ENCODE measurements at regions not wholly inside any gene's neighbourhood (a gene's known extent, or its start where the extent isn't known, plus 50 kb on each side); places are given as distances from the start of the nearest gene placed in this dataset.
A peak's percentile ranks its signal among the peaks of the same experiment; 100 is the strongest.
"Not testable (repeated sequence)": the region's sequence is repeated elsewhere in the genome, so short reads cannot be mapped to it uniquely, and the experiment has no call there.

DNA sequence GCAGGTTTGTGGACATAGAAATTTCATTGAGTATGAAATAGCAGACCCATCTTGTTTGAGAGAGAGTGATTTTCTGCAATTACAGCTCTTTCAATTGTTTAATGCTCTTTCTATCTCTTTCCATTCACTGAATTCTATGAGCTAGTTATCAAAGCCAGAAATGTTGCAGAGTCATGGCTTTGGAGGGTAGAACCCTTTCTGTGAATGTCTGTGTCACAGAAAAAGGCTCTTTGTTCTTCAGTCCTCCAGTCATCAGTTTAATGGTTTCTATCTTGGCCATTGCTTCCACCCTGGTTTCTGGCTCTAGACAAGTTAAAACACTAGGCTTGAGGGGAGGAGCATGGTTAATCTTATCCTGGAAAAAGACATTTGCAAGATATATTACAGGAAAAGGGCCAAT, 655.0 kb downstream of the STK39 start:
- no peak for DNase-seq (ENCODE audit: low read depth in 2 of 2)

DNA sequence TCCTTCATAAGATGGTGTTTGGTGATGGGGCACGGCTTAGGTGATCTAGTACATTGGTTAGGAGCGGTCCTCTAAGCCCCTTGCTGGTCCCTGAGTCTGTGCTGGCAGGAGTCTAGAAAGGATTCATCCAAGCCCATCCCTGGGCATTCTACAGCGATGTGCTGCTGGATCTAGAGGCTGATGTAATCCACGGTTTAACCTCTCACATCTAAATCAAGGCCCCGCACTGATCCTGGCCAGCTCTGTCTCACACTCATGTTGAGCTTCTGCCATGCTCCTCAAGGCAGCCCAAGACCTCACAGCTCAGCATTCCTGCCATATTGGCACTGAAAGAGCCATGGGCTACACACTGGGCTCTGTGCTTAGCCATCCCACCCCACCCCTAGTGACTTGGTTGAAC, 664.8 kb downstream of the STK39 start:
- no peak for DNase-seq (ENCODE audit: low read depth in 2 of 2)

DNA sequence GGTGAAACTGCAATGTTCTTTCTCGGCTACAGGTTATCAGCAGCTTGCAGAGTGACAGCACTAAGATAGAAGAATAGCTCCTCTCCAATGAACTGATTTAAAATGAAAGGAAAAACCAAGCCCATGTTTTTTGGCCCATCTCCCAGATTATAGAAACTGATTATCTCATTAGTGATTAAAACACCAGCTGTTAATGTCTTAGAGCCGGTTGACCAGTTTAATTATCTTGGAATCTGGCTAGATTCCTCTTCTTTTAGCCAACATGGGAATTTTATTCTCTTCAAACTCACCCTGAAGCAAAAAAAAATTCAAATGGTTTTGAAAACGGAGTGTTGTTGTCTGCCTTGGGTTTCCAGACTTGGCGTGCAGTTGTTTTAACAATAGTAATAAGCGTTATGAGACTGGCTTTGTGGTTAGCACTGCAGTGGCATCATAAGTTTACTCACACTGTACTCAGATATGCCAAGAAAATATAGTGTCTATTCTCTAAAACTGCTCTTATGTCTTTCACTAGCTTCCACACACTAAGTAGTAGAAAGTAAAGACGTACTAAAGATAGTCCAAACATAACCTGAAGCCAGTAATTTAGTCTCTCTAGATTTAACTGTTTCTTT, 665.3 kb downstream of the STK39 start:
- DNase-seq (ENCODE audit: low read depth in 2 of 2): no peak

DNA sequence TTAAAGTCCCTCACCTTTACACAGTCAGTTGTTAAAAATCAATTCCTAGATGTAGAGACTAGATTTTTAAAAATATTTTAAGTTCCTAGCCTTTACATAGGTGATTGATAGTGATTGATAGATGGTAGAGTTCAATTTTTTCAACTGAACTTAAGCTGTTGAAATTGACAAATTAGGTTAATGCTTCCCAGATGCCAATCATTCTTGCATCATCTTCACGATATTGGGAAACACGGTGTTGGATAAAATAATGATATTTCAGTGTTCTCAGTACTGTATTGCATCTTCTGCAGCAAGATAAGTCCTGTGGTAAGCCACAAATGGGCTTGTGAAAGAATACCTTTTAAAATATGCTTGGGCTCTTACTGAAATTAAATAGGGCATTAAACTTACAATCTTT, 667.6 kb downstream of the STK39 start:
- no peak for DNase-seq (ENCODE audit: low read depth in 2 of 2)

DNA sequence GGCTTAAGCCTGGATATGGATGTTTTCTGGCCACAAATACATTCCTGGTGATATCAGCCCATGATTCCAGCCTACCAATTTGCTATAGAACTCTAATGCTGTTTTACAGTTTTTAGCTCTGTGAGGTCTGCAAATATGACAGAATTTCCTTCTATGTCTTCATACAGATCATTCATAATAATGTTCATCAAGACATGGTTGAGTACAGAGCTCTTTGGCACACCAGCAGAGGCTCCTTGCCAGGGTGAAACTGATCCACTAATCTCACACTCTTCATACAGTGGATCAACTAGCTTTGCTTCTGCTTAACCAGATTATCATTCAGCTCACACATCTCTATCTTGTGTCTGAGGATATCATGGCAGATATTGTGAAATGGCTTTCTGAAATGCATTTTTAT, 672.1 kb downstream of the STK39 start:
- DNase-seq (ENCODE audit: low read depth in 2 of 2): no peak

DNA sequence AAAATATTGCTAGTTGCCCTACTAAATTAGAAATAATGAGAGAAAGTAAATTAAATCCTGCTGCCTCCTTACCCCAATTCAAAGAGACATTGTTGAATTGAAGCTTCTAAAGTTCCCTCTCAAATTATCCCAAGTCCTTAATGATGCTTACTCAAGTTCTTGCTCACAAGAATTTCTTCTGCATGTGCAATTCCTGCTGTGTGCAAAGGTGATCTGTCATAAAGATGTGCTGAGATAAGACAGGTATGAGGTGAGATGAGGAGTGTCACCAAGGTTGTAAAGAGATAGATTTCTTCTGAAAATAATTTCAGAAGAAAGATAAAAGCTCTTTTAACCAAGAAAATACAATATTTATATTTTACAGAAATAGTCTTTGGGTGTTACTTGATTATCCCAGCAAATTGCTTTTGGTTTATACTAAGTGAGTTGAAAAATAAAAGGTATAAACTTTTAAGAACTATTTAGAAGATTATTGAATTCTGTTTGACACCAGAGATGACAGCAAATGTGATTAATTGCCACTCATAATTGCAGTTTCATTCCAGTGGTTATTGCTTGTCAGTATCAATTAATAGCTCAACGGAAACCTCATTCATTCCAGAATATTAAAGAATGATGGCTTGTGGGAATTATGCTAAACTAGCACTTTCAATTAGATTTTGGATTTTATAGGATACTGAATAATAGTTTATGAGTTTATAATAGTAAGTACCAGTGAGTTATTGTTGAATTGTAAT, 674.3 kb downstream of the STK39 start:
- DNase-seq (ENCODE audit: low read depth in 2 of 2): no peak

DNA sequence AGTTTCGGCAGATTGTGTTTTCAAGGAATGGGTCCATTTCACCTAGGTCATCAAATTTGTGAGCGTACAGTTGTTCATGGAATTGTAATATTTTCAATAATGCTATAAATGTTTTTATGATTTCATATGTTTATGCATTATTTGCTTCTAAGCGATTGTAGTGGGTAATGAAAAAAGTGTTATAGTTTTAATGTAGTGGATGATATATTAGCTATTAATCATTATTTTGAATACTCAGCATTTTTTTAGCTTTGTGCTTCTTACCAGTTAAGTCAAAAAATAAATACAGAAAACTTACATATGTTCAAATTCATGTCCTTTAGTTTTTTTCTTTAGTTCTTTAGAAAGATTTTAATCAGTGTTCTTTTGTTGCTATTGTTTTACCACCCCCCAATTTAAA, 677.0 kb downstream of the STK39 start:
- DNase-seq (ENCODE audit: low read depth in 2 of 2): no peak

DNA sequence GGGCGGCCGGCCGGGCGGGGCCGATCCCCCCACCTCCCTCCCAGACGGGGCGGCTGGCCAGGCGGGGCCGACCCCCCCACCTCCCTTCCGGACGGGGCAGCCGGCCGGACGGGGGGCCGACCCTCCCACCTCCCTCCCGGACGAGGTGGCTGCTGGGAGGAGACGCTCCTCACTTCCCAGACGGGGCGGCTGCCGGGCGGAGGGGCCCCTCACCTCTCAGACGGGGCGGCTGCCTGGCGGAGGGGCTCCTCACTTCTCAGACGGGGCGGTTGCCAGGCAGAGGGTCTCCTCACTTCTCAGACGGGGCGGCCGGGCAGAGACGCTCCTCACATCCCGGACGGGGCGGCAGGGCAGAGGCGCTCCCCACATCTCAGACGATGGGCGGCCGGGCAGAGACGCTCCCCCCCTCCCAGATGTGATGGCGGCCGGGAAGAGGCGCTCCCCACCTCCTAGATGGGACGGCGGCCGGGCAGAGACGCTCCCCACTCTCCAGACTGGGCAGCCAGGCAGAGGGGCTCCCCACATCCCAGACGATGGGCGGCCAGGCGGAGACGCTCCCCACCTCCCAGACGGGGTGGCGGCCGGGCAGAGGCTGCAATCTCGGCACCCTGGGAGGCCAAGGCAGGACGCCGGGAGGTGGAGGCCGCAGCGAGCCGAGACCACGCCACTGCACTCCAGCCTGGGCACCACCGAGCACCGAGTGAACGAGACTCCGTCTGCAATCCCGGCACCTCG, 675.8 kb downstream of the XIRP2 start:
- DNase-seq (ENCODE audit: low read depth in 2 of 2): not testable (repeated sequence)

DNA sequence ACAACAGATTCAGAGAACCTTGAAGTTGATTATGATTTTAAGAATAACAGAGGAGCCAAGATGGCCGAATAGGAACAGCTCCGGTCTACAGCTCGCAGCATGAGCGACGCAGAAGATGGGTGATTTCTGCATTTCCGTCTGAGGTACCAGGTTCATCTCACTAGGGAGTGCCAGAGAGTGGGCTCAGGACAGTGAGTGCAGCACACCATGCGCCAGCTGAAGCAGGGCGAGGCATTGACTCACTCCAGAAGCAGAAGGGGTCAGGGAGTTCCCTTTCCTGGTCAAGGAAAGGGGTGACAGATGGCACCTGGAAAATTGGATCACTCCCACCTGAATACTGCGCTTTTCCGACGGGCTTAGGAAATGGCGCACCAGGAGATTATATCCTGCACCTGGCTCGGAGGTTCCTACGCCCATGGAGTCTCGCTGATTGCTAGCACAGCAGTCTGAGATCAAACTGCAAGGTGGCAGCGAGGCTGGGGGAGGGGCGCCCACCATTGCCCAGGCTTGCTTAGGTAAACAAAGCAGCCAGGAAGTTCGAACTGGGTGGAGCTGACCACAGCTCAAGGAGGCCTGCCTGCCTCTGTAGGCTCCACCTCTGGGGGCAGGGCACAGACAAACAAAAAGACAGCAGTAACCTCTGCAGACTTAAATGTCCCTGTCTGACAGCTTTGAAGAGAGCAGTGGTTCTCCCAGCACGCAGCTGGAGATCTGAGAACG, 670.2 kb downstream of the XIRP2 start:
- not testable (repeated sequence) for DNase-seq (ENCODE audit: low read depth in 2 of 2)

DNA sequence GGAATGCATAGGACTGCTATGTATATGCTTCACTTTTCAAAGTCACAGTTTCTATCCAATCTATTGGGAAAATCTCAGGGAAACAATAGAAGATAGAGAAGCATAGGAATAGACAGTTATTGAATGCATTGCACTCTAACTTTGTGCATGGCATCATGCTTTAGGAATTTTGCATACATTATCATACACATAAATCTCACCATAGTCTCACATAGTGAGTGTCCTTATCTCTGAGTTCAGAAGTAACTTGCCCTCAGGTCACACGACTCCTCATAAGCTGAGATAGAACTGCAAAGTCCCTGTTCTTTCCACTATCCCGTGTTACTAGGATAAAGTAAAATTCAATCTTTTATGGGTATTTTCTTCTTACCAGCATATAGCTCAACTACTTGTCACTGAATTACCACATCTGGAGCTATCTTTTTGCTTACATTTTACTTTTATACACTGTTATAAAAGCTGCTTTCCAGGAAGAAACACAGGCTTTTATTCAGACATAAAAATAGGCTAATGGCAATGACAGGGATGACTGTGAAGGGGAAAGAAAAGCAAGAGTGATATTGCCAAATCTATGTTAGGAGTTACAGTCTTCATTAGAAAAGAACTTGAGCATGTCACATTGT, 666.9 kb downstream of the XIRP2 start:
- DNase-seq (ENCODE audit: low read depth in 2 of 2): no peak

DNA sequence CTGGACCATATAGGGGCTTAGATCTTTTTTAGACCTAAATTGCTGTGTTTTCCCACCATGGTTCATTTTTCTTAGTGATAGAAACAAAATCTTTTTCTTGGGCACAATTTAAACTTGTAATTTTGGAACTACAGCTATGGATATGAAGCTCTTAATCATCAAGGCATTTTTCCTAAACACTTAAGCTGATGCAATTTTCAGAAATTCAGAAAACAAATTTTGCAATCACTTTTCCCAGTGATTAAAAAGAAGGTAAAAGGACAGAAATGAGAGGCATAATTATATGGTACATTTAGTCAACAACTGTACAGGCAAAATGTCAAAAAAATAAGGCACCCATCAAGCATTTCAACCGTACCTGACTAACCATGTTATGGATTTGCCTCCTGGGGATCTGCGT, 665.4 kb downstream of the XIRP2 start:
- DNase-seq (ENCODE audit: low read depth in 2 of 2): no peak

DNA sequence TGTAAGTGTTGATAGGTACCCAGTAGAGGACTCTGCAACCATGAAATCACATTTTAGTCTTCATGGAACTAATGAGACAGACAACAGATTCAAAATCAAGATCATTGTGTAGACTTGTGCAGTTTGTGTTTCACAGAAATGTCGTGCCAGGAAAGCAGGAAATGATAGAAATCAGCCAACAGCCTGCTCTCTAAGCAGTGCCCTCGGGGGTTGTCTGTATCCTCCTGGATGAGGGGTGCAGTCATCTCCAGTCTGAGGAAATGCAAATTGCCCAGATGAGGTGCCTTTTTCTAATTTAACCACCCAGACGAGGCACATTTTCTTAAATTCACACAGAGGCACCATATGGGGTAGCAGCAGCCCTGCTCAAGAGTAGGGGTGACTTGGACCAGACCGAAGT, 663.1 kb downstream of the XIRP2 start:
- DNase-seq (ENCODE audit: low read depth in 2 of 2): no peak

DNA sequence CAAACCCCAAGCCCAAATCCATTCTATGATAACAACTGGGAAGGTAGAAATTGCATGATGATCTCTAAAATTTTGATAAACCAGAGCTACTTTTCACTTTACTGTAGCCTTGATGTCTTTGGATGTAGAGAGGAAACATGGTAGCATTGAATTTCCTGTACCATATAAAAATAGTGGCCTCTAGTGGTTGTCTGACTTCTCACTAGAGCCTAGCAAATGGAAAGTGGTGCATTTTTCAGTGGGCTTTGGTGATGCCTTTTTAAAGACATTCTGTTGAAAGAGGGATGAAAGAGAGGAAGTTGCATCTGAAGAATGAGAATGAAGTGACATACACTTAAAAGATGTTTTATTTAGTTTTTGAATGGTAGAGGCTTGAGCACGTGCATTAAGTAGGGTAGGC, 662.2 kb downstream of the XIRP2 start:
- DNase-seq (ENCODE audit: low read depth in 2 of 2): no peak

DNA sequence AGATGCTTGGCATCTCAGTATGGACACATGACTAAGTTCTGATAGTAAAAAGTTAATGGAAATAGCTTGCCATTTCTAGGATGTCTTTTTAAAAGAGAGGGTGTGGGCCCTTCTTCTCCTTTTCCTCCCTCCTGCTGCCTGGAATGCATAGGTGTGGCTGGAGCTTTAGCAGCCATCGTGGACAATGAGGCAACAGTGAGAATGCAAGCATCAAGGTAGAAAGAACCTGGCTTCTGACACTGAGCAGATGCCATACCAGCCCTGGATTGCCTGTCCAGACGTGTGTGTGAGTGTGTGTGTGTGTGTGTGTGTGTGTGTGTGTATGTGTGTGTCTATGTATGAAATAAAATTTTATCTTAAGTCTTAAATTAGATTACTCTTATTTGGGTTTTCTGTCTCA, 660.1 kb downstream of the XIRP2 start:
- DNase-seq (ENCODE audit: low read depth in 2 of 2): no peak

DNA sequence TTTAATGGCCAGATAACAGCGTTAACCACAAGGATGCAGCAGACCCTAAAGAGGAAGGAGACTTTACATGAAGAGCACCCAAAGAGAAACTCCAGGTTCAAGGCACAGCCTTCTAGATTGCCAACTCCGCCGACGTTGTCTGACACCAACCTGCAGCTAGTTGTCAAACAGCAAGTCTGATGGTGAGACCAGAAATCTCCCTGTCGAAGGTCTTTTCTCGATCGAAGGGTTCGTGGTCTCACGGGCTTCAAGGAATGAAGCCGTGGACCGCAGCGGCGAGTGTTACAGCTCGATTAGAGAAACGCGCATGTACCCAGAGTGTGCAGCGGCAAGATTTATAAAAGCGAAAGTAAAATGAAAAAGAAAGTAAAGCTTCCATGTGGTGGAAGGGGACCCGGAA, 656.3 kb downstream of the XIRP2 start:
- no peak for DNase-seq (ENCODE audit: low read depth in 2 of 2)

DNA sequence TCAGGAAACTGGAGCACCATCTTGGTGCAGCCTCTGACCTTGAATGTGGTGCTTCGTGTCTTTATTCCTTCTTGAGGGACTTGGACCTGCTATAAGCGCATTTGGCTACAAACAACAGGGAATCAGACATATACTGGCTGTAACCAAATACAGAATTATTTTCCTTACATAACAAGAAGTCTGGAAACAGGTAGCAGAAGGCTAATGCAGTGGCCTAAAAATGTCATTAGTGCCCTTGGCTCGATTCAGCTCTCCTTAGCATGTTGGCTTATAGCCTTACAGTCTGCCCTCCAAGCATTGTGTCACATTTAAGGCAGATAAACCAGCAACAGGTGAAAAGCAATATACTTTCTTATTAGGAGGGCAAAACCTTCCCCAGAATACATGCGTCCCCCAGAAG, 655.4 kb downstream of the XIRP2 start:
- no peak for DNase-seq (ENCODE audit: low read depth in 2 of 2)

DNA sequence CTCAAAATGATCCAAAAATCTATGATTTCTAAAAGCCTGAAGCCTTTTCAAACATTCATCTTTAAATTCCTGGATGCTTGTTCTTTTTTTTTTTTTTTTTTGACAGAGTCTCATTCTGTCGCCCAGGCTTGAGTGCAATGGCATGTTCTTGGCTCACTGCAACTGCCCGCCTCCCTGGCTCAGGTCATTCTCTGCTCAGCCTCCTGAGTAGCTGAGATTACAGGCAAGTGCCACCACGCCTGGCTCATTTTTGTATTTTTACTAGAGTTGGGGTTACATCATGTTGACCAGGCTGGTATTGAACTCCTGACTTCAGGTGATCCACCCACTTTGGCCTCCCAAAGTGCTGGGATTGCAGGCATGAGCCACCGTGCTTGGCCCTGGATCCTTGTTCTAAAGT, 649.5 kb downstream of the XIRP2 start:
- no peak for DNase-seq (ENCODE audit: low read depth in 2 of 2)

DNA sequence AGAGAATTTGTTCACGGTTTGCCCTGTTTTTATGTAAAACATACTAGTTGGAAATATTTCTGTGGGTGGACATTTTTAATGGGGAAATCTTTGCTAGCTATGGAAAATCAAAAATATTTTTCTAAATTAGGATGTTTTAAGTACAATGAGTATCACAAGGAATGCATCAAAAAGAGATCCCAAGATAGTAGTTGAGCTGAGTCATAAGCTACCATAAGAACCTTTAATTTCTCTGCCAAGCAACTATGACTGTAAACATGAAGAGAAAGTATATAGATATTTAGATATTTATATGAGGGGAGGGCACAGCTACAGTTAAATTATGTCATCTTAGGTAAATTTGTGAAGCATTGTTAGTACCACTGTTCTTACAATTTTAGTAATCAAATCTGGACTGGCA, 646.2 kb downstream of the XIRP2 start:
- no peak for DNase-seq (ENCODE audit: low read depth in 2 of 2)

DNA sequence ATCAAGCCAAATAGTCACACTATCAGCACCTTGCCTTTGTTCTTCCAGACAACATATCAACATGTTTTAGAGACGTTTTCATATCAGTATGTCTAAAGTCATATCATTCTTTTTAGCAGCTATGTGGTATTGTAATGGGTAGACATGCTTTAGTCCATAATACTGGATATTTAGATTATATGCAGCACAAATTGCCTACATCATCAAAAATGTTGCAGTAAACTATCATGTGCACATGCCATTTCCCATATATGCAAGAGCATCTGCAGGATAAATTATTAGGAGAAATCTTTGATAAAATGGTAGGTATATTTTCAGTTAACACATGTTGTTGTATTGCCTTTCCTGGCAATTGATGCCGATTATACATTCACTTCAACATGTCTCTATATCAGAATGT, 636.5 kb downstream of the XIRP2 start:
- DNase-seq (ENCODE audit: low read depth in 2 of 2): no peak

DNA sequence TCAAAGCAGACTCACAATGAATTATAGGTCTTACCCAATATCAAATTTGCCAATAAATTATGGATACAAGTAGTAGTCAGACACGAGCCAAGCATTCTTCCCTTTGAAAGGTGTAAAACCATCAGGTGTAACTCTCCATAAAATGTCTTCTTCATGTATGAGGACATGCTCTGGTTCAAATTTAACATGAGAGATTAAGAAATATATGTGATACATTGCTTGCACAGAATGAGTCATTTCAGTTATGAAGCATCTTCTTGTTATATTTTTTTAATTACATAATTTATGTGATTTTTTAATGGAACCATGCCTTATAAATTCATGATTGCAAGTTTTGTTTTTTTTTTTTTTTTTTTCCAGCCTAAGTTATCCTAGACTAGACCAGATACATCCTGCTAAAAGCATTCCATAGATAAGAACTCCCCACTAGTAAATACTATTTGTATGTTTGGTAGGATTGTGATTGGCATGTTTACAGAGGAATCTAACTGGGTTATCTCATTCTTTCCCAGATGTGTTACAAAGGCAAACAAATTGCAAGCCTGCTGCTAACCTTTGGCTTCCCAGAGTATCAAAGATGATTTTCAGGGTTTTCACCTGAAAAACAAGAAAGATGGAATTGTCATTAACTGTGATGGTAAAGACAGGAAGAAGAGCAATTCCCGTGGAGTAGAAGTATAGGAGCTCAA, 621.9 kb downstream of the XIRP2 start:
- no peak for DNase-seq (ENCODE audit: low read depth in 2 of 2)

DNA sequence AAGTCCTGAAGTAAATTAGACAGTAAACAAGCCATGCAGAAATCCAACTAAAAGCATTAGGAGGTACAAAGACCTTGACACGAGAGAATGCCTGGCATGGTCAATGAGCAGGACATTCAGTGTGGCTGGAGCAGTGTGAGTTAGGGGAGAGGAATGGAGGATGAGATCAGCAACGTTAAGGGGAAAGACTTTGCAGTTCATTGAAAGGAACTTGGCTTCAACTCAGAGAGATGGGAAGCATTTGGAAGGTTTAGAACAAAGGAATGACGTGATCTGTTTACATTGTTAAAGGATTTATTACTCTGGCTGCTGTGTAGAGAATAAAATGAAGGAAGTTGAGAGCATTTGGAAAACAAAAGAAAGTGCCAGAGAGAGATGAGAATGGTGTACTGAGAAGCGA, 621.3 kb downstream of the XIRP2 start:
- peak; percentile 57 to 59 for DNase-seq (ENCODE audit: low read depth in 2 of 2)

Measured in fibroblast of skin of left quadriceps (primary cell).